ENCODE measurements at regions not wholly inside any gene's neighbourhood (a gene's known extent, or its start where the extent isn't known, plus 50 kb on each side); places are given as distances from the start of the nearest gene placed in this dataset.

GRCh38 chr15:45919806-45920205, 285.0 kb downstream of the SQOR start (continued):
- no peak for TF ChIP-seq HNF4A (conservative IDR thresholded peaks at IDR 0.05)
- TF ChIP-seq YY1 (IDR thresholded peaks at IDR 0.05): no peak
- no peak for TF ChIP-seq EGR1 (IDR thresholded peaks at IDR 0.05; ENCODE audit: low read depth in 2 of 2)
- no peak for TF ChIP-seq TAF1 (conservative IDR thresholded peaks at IDR 0.05)

- H3K4me3 ChIP-seq (ENCODE audit: low read depth in 1 of 3, low read length in 3 of 3): no peak overlapping the region
- no peaks in the 10 kb centered on the region for H3K4me1 ChIP-seq (ENCODE audit: control insufficient read depth in 4 of 4, insufficient read depth in 4 of 4, low read length in 3 of 4)
- TF ChIP-seq SP1 (IDR thresholded peaks at IDR 0.05) (no peak), TAF1 (conservative IDR thresholded peaks at IDR 0.05) (no peak), RAD21 (IDR thresholded peaks at IDR 0.05) (no peak), HNF4G (IDR thresholded peaks at IDR 0.05) (no peak), REST (IDR thresholded peaks at IDR 0.05) (no peak), EGR1 (IDR thresholded peaks at IDR 0.05; ENCODE audit: low read depth in 2 of 2) (no peak), HNF4A (conservative IDR thresholded peaks at IDR 0.05) (no peak), ATF3 (IDR thresholded peaks at IDR 0.05) (no peak), YY1 (IDR thresholded peaks at IDR 0.05) (no peak), FOXA2 (IDR thresholded peaks at IDR 0.05) (no peak), NR2F2 (IDR thresholded peaks at IDR 0.05) (no peak), JUND (IDR thresholded peaks at IDR 0.05) (no peak), RXRA (IDR thresholded peaks at IDR 0.05) (no peak), FOXA1 (IDR thresholded peaks at IDR 0.05) (no peak)
- WGBS: 32% methylated on average over 4 of the region's 4 CpGs
- H3K36me3 ChIP-seq (ENCODE audit: control insufficient read depth in 4 of 4, insufficient read depth in 3 of 4, low read depth in 1 of 4, low read length in 3 of 4): no peaks in the 10 kb centered on the region
- H3K9ac ChIP-seq (ENCODE audit: low read depth in 1 of 2, low read length in 2 of 2): no peak overlapping the region
- no peak overlapping the region for H3K27ac ChIP-seq (ENCODE audit: low read depth in 1 of 2, low read length in 2 of 2)
- H3K9me3 ChIP-seq (ENCODE audit: control insufficient read depth in 4 of 4, low read length in 3 of 4): no peaks in the 10 kb centered on the region
- peaks cover 0 to 3% (median 0%) of the 10 kb centered on the region in 4 donors for H3K27me3 ChIP-seq (ENCODE audit: control insufficient read depth in 4 of 4, insufficient read depth in 4 of 4, low read length in 3 of 4)
- no peak for DNase-seq (ENCODE audit: low spot score)
These were observed 286.5 kb downstream of the SQOR start for GRCh38 chr15:45921376-45921775.

GRCh38 chr15:45921978-45922377, 287.1 kb downstream of the SQOR start:
- H3K27ac ChIP-seq (ENCODE audit: low read depth in 1 of 2, low read length in 2 of 2): no peak overlapping the region
- no peaks in the 10 kb centered on the region for H3K9me3 ChIP-seq (ENCODE audit: control insufficient read depth in 4 of 4, low read length in 3 of 4)
- no peak for DNase-seq (ENCODE audit: low spot score)
- TF ChIP-seq HNF4A (conservative IDR thresholded peaks at IDR 0.05): no peak
- TF ChIP-seq YY1 (IDR thresholded peaks at IDR 0.05): no peak
- TF ChIP-seq SP1 (IDR thresholded peaks at IDR 0.05): no peak
- no peak for TF ChIP-seq MAX (IDR thresholded peaks at IDR 0.05)
- no peak for TF ChIP-seq NR2F2 (IDR thresholded peaks at IDR 0.05)
- TF ChIP-seq FOXA2 (IDR thresholded peaks at IDR 0.05): no peak
- TF ChIP-seq ATF3 (IDR thresholded peaks at IDR 0.05): no peak
- no peak for TF ChIP-seq GABPA (IDR thresholded peaks at IDR 0.05 in 1 of 2, conservative IDR thresholded peaks at IDR 0.05 in 1 of 2)
- no peak for TF ChIP-seq CTCF (IDR thresholded peaks at IDR 0.05; ENCODE audit: low read depth, low read length, missing input control)
- TF ChIP-seq EGR1 (IDR thresholded peaks at IDR 0.05; ENCODE audit: low read depth in 2 of 2): no peak
- TF ChIP-seq FOXA1 (IDR thresholded peaks at IDR 0.05): no peak
- no peak for TF ChIP-seq JUND (IDR thresholded peaks at IDR 0.05)
- no peak for TF ChIP-seq ZBTB33 (IDR thresholded peaks at IDR 0.05)
- no peak for TF ChIP-seq HNF4G (IDR thresholded peaks at IDR 0.05)
- TF ChIP-seq REST (IDR thresholded peaks at IDR 0.05): no peak
- TF ChIP-seq RAD21 (IDR thresholded peaks at IDR 0.05): no peak
- no peak for TF ChIP-seq TAF1 (conservative IDR thresholded peaks at IDR 0.05)
- no peak for TF ChIP-seq RXRA (IDR thresholded peaks at IDR 0.05)
- H3K4me3 ChIP-seq (ENCODE audit: low read depth in 1 of 3, low read length in 3 of 3): no peak overlapping the region
- peaks cover 0 to 5% (median 0%) of the 10 kb centered on the region in 4 donors for H3K27me3 ChIP-seq (ENCODE audit: control insufficient read depth in 4 of 4, insufficient read depth in 4 of 4, low read length in 3 of 4)
- no peaks in the 10 kb centered on the region for H3K36me3 ChIP-seq (ENCODE audit: control insufficient read depth in 4 of 4, insufficient read depth in 3 of 4, low read depth in 1 of 4, low read length in 3 of 4)
- H3K4me1 ChIP-seq (ENCODE audit: control insufficient read depth in 4 of 4, insufficient read depth in 4 of 4, low read length in 3 of 4): no peaks in the 10 kb centered on the region
- WGBS: 91% methylated on average over 2 of the region's 2 CpGs
- no peak overlapping the region for H3K9ac ChIP-seq (ENCODE audit: low read depth in 1 of 2, low read length in 2 of 2)
